Skeletal muscle tissue (tissue), 3 donors: ENCODE measurements at regions not wholly inside any gene's neighbourhood (a gene's known extent, or its start where the extent isn't known, plus 50 kb on each side); places are given as distances from the start of the nearest gene placed in this dataset.
"Not testable (repeated sequence)": the region's sequence is repeated elsewhere in the genome, so short reads cannot be mapped to it uniquely, and the experiment has no call there.

Experiments
- H3K27ac ChIP-seq: one replicate; pipeline ENCODE4 v1.7.0; 2013; ENCODE audit warnings: mild to moderate bottlenecking, low read depth, low read length, inconsistent platforms
- H3K27me3 ChIP-seq, 3 donors: one replicate each; pipeline ENCODE4 v1.7.0; 2013; ENCODE audit warnings: low read length in 3 of 3; ENCODE audit not compliant: control insufficient read depth in 3 of 3, insufficient read depth in 3 of 3
- H3K36me3 ChIP-seq, 3 donors: one replicate each; pipeline ENCODE4 v1.7.0; 2013; ENCODE audit warnings: low read length in 3 of 3; ENCODE audit not compliant: control insufficient read depth in 3 of 3, insufficient read depth in 3 of 3
- H3K4me1 ChIP-seq, 3 donors: one replicate each; pipeline ENCODE4 v1.7.0; 2013; ENCODE audit warnings: low read length in 3 of 3, mild to moderate bottlenecking in 3 of 3; ENCODE audit not compliant: control insufficient read depth in 3 of 3, insufficient read depth in 3 of 3
- H3K4me3 ChIP-seq, 3 donors: one replicate each; pipeline ENCODE4 v1.7.0; 2013; ENCODE audit warnings: low read length in 3 of 3
- H3K9ac ChIP-seq, 3 donors: one replicate each; pipeline ENCODE4 v1.7.0; 2013; ENCODE audit warnings: low read length in 3 of 3, mild to moderate bottlenecking in 3 of 3, moderate library complexity in 2 of 3, low read depth in 1 of 3
- H3K9me3 ChIP-seq, 3 donors: one replicate each; pipeline ENCODE4 v1.7.0; 2013; ENCODE audit warnings: low read length in 3 of 3; ENCODE audit not compliant: control insufficient read depth in 3 of 3
- donor health status: Osteomylitis.

DNA sequence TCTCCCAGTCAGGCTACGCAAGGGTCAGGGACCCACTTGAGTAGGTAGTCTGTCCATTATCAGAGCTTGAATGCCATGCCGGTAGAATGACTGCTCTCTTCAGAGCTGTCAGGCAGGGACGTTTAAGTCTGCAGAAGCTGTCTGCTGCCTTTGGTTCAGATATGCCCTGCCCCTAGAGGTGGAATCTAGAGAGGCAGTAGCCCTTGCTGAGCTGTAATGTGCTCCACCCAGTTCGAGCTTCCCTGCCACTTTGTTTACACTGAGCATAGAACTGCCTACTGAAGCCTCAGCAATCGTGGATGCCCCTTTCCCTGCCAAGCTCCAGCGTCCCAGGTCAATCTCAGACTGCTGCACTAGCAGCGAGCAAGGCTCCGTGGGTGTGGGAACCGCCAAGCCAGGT, 57.5 kb upstream of the SETMAR start:
- no peaks in the 10 kb centered on the region for H3K27me3 ChIP-seq
- H3K36me3 ChIP-seq, result no peaks in the 10 kb centered on the region
- no peak overlapping the region for H3K9ac ChIP-seq
- H3K4me1 ChIP-seq, result no peaks in the 10 kb centered on the region
- no peak overlapping the region for H3K4me3 ChIP-seq
- no peaks in the 10 kb centered on the region for H3K9me3 ChIP-seq
- no peak overlapping the region for H3K27ac ChIP-seq

DNA sequence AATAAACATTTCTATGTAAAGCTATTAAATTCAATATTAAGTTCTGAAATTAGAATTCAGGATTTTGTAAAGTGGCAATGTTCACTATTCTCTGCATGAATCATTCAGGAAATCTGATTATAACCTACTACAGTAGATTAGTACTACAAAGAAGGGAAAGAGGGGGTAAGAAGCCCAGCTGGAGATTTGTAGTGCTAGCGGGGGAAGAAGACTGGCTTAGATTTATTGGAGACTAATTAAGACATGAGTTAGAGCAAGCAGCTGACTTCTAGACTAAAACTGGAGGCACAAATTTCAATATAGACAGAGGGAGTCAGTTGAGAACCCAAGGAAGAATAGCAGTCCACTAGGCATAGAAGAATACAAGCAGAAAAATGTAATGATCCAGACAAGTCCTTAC, 55.8 kb upstream of the SETMAR start:
- no peaks in the 10 kb centered on the region for H3K9me3 ChIP-seq
- H3K27ac ChIP-seq, result no peak overlapping the region
- no peaks in the 10 kb centered on the region for H3K27me3 ChIP-seq
- H3K36me3 ChIP-seq, result no peaks in the 10 kb centered on the region
- H3K4me3 ChIP-seq, result no peak overlapping the region
- no peak overlapping the region for H3K9ac ChIP-seq
- H3K4me1 ChIP-seq, result no peaks in the 10 kb centered on the region

DNA sequence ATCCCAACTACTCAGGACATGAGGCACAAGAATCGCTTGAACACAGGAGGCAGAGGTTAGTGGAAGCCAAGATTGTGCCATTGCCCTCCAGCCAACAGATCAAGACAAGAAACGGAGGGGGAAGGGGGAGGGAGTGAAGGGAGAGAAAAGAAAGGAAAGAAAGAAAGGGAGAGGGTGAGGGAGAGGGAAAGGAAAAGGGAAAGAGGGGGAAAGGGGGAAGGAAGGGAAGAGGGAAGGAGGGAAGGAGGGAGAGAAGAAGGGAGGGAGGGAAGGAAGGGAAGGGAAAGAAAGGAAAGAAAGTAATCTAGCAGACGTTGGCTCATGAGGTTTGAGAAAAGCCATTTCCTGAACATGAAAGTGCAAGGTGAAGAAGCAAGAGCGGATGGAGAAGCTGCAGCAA, 53.1 kb upstream of the SETMAR start:
- Histone ChIP-seq H3K27ac (no peak overlapping the region), H3K4me3 (no peak overlapping the region), H3K9me3 (no peaks in the 10 kb centered on the region), H3K4me1 (no peaks in the 10 kb centered on the region), H3K9ac (no peak overlapping the region), H3K36me3 (no peaks in the 10 kb centered on the region), H3K27me3 (no peaks in the 10 kb centered on the region)

DNA sequence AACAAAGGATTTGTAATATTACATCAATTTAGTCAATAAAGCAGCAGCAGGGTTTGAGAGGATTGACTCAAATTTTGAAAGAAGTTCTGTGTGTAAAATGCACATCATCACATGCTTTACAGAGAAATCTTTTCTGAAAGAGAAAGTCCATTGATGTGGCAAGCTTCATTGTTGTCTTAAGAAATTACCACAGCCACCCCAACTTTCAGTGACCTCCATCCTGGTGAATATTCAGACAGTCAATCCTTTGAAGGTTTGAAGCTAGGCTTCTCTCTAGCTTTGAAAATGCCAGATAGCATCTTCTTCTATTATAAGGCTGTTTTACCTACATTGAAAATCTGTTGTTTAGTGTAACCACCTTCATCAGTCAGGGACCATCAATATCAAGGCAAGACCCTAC, 51.8 kb upstream of the SETMAR start:
- no peaks in the 10 kb centered on the region for H3K36me3 ChIP-seq

DNA sequence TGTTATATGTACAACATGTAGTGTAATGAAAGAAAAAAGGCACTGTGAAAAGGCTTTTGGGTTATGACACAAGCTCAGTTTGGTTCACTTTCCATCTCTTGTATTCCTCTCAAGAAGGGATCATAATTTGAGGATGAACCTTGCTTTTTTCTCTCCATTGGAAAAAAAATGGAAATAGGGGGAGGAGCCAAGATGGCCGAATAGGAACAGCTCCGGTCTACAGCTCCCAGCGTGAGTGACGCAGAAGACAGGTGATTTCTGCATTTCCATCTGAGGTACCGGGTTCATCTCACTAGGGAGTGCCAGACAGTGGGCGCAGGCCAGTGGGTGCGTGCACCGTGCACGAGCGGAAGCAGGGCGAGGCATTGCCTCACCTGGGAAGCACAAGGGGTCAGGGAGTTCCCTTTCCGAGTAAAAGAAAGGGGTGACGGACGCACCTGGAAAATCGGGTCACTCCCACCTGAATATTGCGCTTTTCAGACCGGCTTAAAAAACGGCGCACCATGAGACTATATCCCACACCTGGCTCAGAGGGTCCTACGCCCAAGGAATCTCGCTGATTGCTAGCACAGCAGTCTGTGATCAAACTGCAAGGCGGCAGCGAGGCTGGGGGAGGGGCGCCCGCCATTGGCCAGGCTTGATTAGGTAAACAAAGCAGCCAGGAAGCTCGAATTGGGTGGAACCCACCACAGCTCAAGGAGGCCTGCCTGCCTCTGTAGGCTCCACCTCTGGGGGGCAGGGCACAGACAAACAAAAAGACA, 49.9 kb upstream of the SETMAR start:
- H3K9ac ChIP-seq, H3K27me3 ChIP-seq, H3K4me1 ChIP-seq, H3K4me3 ChIP-seq, H3K9me3 ChIP-seq, H3K36me3 ChIP-seq, H3K27ac ChIP-seq: not testable (repeated sequence)

More for the DNA sequence above, 51.8 kb upstream of the SETMAR start:
- Histone ChIP-seq H3K4me3 (no peak overlapping the region), H3K4me1 (no peaks in the 10 kb centered on the region), H3K27me3 (no peaks in the 10 kb centered on the region), H3K9me3 (no peaks in the 10 kb centered on the region), H3K27ac (no peak overlapping the region), H3K9ac (no peak overlapping the region)
